ENCODE measurements at regions not wholly inside any gene's neighbourhood (a gene's known extent, or its start where the extent isn't known, plus 50 kb on each side); places are given as distances from the start of the nearest gene placed in this dataset.

GRCh38 chr5:73390972-73391371, 57.6 kb downstream of the FOXD1 start:
- no peak for ATAC-seq
- Histone ChIP-seq H3K9me3 (no peaks in the 10 kb centered on the region), H3K4me1 (peaks cover 5% of the 10 kb centered on the region), H3K4me3 (no peak overlapping the region), H3K27ac (no peak overlapping the region), H3K36me3 (no peaks in the 10 kb centered on the region), H3K27me3 (ENCODE audit: low read depth) (peaks cover 27% of the 10 kb centered on the region)
- intact Hi-C loops (cut with DNase I), result no loop called here
- TF ChIP-seq CTCF (IDR thresholded peaks at IDR 0.05), result no peak
- DNase-seq, result no peak

DNA sequence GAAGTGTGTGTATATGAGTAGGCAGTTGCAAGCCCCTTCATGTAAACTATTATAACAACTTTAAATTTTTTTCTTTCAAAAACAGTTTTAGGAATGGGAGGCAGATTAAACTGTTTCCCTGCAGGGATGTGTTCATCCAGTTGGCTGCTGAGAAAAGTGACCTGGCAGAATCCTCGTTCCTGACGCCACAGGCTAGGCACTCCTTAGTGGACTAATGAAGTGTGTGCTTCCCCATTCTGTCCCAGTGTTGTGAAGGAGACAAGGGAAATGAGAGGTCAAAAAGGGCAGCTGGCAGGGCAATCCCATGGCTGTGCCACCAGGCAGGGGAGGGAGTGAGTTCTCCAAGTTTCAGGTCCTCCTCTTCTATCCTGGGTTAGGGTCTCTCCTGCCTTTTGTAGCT, 59.8 kb downstream of the FOXD1 start:
- Histone ChIP-seq H3K4me3 (no peak overlapping the region), H3K9me3 (peaks cover 15% of the 10 kb centered on the region), H3K27ac (no peak overlapping the region), H3K4me1 (peaks cover 5% of the 10 kb centered on the region), H3K36me3 (no peaks in the 10 kb centered on the region), H3K27me3 (ENCODE audit: low read depth) (peaks cover 36% of the 10 kb centered on the region)
- ATAC-seq (no peak), DNase-seq (no peak)
- no peak for TF ChIP-seq CTCF (IDR thresholded peaks at IDR 0.05)
- intact Hi-C loops (cut with DNase I), result no loop called here

DNA sequence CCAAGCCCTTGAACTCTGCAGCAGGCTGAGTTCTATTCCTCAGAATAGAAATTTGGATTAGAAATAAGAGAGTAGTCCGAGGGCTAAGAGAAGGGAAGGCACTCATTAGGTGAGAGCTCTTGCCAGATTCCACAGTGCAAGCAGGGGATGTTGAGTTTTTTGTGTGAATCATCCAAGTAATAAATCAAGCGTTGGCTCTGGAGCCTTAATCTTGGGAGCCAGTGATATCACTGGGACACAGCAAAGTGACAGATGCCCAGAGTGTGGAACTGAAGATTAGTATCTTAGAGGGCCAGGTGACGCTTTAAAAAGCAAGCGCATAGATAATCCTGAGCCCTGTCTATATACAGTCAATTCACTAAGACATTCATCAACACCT, 60.3 kb downstream of the FOXD1 start:
- no peak overlapping the region for H3K4me3 ChIP-seq
- peaks cover 40% of the 10 kb centered on the region for H3K27me3 ChIP-seq (ENCODE audit: low read depth)
- intact Hi-C loops (cut with DNase I), result no loop called here
- peaks cover 5% of the 10 kb centered on the region for H3K4me1 ChIP-seq
- no peak for ATAC-seq
- no peak for DNase-seq
- peaks cover 15% of the 10 kb centered on the region for H3K9me3 ChIP-seq
- no peak for TF ChIP-seq CTCF (IDR thresholded peaks at IDR 0.05)
- H3K27ac ChIP-seq, result no peak overlapping the region
- no peaks in the 10 kb centered on the region for H3K36me3 ChIP-seq

- H3K27ac ChIP-seq, result no peak overlapping the region
- no peak for TF ChIP-seq CTCF (IDR thresholded peaks at IDR 0.05)
- DNase-seq (no peak), ATAC-seq (peak; percentile 32 to 61)
- peaks cover 43% of the 10 kb centered on the region for H3K27me3 ChIP-seq (ENCODE audit: low read depth)
- no peaks in the 10 kb centered on the region for H3K36me3 ChIP-seq
- H3K4me3 ChIP-seq, result no peak overlapping the region
- peaks cover 15% of the 10 kb centered on the region for H3K9me3 ChIP-seq
- peaks cover 5% of the 10 kb centered on the region for H3K4me1 ChIP-seq
- intact Hi-C loops (cut with DNase I), result no loop called here
Observed at GRCh38 chr5:73387601-73388305, 60.8 kb downstream of the FOXD1 start.

- TF ChIP-seq CTCF (IDR thresholded peaks at IDR 0.05), result no peak
- no peak overlapping the region for H3K27ac ChIP-seq
- peaks cover 15% of the 10 kb centered on the region for H3K9me3 ChIP-seq
- peak in 1 of 2 donors; percentile 39 for ATAC-seq
- intact Hi-C loops (cut with DNase I), result no loop called here
- no peaks in the 10 kb centered on the region for H3K36me3 ChIP-seq
- H3K27me3 ChIP-seq (ENCODE audit: low read depth), result peaks cover 47% of the 10 kb centered on the region
- H3K4me3 ChIP-seq, result no peak overlapping the region
- DNase-seq, result no peak
- H3K4me1 ChIP-seq, result peaks cover 10% of the 10 kb centered on the region
Observed at GRCh38 chr5:73387149-73387591, 61.4 kb downstream of the FOXD1 start.

All from lower lobe of right lung (tissue), 2 donors.